NCI-H226 (cell line): ENCODE measurements at regions not wholly inside any gene's neighbourhood (a gene's known extent, or its start where the extent isn't known, plus 50 kb on each side); places are given as distances from the start of the nearest gene placed in this dataset.
"Not testable (repeated sequence)": the region's sequence is repeated elsewhere in the genome, so short reads cannot be mapped to it uniquely, and the experiment has no call there.

Experiments
- DNase-seq: peaks from one replicate; pipeline ENCODE4 v3.0.0-alpha.2; 2015

DNA sequence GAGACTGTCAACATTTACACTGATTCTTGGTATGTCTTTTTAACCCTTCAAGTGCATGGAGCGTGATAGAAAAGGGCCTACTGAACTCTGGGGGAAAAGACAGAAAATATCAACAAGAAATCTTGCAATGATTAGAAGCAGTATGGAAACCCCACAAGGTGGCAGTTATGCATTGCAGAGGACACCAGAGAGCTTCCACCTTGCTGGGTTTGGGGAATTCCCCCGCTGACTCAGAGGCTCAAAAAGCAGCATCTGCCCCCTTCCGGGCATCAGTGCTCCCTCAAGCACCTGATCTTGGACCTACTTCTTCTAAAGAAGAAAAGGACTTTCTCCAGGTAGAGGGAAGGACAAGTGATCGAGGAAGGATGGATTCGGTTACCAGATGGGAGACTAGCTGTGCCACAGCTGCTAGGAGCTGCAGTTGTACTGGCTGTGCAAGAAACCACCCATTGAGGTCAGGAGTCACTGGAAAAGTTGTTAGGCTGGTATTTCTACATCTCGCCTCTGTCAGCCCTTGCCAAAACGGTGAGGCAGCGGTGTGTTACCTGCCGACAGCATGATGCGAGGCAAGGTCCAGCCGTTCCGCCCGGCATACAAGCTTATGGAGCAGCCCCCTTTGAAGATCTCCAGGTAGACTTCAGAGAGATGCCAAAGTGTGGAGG, 102.8 kb upstream of the OSBPL11 start:
- not testable (repeated sequence) for DNase-seq

DNA sequence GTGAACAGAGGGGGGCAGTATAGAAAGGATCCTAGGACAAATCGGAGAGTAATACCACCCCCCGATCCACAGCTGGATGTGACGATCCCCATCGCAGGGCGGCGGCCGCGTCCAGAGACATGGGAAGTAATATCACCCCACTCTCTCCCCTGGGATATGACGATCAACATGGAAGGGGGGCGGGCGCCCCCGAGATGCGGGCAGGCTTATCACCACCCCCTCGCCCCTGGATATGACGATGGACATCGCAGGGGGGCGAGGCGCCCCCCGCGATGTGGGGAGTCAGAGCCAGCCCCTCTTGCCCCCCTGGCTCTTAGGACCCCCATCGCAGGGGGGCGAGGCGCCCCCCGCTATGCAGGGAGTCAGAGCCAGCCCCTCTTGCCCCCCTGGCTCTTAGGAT, 120.4 kb upstream of the OSBPL11 start:
- DNase-seq, result no peak

DNA sequence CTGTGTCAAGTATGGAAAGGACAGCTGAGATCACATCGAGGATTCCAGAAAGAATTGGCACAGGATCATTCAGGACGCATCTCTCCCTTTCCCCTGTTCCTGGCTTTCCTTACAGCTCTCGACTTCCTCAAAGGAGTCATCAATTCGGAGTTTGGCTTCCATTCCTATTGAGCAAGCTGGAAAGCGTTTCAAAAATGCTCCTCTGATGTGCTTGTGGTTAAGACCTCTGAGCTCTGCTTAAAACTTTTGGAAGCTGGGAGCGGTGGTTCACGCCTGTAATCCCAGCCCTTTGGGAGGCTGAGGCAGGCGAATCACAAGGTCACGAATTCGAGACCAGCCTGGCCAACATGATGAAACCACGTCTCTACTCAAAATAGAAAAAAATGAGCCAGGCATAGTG, 136.9 kb upstream of the OSBPL11 start:
- peak; percentile 74 for DNase-seq

DNA sequence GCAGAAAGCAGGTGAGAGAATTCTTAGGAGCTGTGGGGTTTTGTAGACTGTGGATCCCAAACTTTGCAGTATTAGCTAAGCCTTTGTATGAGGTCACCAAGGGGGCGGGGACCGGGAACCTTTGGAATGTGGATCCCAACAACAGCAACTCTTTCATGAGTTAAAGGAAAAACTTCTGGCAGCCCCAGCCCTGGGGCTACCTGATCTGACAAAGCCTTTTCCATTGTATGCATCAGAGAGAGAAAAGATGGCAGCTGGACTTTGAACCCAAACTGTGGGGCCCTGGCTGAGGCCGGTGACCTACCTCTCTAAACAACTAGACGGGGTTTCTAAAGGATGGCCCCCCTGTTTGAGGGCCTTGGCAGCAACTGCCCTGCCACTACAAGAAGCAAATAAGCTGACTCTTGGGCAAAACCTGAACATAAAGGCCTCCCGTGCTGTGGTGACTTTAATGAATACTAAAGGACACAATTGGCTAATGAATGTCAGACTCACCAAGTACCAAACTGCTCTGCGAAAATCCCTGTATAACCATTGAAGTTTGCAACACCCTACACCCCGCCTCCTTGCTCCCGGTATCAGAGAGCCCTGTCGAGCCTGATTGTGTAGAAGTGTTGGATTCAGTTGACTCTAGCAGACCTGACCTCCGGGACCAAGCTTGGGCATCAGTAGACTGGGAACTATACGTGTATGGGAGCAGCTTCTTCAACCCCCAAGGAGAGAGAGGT, 146.9 kb upstream of the OSBPL11 start:
- peak; percentile 7 for DNase-seq

DNA sequence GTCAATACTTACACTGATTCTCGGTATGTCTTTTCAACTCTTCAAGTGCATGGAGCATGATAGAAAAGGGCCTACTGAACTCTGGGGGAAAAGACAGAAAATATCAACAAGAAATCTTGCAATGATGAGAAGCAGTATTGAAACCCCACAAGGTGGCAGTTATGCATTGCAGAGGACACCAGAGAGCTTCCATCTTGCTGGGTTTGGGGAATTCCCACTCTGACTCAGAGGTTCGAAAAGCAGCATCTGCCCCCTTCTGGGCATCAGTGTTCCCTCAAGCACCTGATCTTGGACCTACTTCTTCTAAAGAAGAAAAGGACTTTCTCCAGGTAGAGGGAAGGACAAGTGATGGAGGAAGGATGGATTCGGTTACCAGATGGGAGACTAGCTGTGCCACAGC, 147.5 kb upstream of the OSBPL11 start:
- peak; percentile 62 for DNase-seq

DNA sequence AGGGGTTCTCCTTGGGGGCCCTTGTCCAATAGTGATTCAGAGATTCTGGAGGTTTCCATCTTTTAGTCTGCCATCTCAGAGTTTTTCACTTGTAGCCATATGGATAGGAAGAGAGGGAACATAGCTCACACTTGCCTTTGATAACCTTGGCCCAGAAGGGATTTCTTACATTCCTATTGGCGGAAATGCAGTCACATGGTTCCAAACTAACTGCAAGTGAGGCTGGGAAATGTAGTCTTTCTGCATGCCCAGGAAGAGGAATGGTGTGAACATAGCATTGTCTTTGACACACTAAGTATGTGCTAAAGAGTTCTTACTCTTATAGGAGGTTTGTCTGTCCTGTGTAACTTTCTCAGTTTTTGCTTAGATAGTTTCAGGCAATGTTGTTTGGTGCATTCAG, 161.8 kb upstream of the OSBPL11 start:
- DNase-seq, result not testable (repeated sequence)

DNA sequence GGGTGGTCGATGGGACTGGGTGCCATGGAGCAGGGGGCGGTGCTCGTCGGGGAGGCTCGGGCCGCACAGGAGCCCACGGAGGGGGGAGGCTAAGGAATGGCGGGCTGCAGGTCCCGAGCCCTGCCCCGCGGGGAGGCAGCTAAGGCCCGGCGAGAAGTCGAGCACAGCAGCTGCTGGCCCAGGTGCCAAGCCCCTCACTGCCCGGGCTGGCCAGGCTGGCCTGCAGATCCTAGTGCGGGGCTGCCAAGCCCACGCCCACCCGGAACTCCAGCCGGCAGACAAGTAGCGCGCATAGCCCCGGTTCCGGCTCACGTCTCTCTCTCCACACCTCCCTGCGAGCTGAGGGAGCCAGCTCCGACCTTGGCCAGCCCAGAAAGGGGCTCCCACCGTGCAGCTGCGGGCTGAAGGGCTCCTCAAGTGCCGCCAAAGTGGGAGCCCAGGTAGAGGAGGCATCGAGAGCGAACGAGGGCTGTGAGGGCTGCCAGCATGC, 163.4 kb upstream of the OSBPL11 start:
- not testable (repeated sequence) for DNase-seq

DNA sequence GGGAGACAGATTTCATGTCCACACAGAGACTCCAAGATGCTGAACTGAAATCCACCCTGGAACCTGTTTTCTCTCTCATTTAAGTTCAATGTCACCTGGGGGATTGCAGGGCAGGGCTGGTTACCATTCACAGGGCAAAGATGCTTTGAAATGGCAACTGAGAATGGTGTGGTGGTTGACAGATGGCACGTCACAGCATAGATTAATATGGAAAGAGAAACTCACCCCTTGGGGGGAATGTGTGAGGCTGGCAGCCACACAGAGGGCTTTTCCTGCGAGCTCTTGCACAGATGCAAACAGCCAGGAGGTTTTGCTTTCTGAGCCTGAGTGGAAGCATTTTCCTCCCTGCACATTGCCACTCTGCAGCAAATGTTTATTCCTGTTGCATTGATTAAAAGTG, 167.3 kb upstream of the OSBPL11 start:
- not testable (repeated sequence) for DNase-seq

DNA sequence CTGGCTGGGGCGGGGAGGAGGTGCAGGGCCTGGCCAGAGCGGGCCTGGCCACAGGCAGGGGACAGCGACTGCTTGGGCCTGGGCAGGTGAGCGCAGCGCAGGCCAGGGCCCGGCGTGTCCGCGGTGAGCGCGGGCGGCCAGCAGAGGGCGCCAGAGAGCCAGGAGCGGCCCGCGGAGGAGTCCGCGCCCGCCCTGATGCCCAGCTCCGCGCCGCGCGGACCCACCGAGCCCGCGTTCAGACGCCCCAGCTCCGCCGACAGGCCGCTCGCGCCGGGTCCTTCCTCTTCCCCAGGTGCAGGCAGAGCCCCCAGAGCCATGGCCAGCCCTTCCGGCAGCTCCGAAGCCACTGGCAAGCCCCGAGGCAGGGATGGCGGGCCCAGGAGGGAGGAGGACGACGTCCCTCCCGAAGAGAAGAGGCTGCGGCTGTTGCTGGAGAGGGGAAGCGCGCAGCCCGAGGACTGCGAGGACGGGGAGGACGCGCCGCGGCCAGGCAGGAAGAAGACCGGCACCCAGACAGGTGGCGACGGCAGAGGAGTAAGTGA, 171.1 kb upstream of the OSBPL11 start:
- DNase-seq, result peak; percentile 18

DNA sequence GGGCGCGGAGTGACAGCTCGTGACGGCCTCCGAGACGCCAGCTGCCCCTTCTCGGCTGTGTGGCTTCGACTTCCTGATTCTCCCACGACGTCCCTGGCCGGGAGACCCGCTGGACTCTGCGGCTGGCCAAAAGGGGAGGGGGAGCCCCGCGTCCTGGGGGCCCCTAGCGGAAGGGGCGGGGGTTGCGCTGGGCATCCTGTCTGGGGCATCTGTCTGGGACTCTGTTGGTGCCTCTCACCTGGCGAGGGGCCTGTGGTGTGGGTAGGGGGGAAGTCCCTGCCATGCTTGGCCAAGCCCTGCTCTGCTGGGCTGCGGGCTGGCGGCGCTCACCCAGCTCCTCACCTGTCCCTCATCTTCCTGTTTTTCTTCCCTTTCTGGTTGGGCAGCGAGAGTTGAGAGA, 171.6 kb upstream of the OSBPL11 start:
- DNase-seq, result not testable (repeated sequence)

DNA sequence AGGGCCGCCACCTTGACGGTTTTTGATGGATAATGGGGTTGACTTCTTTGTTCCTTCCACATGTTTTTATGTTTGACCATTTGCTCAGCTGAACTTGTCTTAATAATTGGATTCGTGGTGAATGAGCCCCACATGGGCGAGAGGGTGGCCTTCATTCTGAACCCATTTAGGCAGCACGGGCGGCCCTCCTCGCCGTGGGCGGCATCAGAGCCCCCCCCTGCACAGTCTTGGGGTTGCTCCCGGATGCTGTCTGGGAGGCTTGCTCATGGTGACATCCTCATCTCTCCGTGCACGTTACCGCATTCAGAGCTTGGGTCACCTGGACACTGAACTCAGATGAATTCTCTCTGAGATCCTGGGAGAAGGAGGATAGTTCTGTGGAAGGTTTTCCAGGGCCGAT, 172.3 kb upstream of the OSBPL11 start:
- DNase-seq, result no peak

DNA sequence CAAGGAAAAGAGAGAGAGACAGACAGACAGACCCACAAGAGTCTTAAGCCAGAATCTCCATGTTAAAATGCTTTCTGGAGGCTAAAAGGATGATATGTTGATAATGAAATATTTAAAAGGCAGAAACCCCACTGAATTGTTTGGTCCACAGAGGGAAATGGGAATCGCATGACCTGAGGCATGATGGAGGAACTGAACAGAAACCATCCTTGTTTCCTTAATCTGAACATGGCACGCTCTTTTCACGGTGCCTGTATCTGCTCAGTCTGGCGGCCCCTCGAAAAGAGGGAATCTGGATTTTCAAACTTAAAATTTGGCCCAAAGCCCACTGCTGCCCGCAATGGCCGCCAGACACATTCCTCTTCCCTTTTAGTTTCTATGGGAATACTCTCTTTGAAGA, 173.5 kb upstream of the OSBPL11 start:
- not testable (repeated sequence) for DNase-seq

DNA sequence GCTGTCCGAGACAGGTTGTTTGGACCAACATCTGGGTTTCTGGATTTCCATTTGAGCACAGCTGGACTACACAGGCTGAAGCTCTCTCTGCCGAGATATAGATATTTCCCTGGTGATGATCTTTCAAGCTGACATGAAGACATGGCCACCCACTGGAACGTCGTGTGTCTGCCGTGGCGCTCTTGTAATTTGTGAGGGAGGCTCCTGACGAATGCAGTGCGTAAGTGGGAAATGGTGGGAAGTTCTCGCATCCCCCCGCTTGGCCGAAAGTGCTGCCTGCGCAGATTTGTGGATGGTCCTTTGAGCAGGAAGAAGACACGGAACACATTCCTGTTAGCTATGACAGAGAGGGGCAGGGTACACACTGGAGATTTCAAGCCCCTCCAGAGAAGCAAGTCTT, 176.2 kb upstream of the OSBPL11 start:
- not testable (repeated sequence) for DNase-seq

DNA sequence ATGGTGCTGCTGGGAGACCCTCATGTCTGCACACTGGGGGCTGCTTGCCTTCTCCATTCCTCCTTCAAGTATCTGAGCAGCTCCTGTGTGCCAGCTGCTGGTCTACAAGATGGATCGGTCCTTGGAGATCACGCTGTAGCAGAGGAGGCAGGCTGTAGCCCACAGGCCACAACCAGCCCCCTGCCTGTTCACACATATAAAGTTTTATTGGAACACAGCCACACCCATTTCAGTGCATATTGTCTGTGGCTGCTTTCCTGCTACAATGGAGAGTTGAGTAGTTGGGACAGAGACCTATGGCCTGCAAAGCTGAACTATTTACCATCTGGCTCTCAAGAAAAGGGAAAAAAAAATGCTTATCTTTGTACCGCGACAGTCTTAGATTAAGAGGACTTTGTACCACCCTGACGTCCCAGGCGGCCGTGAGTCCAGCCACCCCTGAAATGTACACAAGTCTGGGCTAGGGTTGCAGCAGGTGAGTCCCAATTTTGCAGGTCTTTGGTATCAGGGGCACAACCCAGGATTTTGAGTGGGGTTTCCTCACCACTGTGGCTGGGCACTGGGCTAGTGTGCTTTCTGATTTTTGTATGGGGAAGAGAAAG, 179.2 kb upstream of the OSBPL11 start:
- not testable (repeated sequence) for DNase-seq

DNA sequence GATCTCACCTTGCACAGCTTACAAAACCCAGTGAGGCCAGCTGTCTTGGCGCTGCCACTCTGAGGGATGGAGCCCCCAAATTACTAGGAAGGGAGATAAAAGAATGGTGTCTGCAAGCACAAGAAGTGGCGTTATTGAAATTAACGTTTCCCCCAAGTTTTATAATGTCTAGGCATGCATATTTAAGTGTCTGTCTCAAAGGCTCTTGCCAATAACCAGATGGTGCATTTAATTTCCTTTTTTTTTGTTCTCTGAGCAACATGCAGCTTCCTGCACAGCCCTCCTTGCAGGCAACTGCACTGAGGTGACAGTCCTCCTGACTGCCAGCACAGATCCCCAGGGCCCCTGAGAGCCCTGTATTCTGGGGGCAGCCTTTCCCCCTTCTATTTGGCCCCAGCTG, 179.8 kb upstream of the OSBPL11 start:
- not testable (repeated sequence) for DNase-seq

DNA sequence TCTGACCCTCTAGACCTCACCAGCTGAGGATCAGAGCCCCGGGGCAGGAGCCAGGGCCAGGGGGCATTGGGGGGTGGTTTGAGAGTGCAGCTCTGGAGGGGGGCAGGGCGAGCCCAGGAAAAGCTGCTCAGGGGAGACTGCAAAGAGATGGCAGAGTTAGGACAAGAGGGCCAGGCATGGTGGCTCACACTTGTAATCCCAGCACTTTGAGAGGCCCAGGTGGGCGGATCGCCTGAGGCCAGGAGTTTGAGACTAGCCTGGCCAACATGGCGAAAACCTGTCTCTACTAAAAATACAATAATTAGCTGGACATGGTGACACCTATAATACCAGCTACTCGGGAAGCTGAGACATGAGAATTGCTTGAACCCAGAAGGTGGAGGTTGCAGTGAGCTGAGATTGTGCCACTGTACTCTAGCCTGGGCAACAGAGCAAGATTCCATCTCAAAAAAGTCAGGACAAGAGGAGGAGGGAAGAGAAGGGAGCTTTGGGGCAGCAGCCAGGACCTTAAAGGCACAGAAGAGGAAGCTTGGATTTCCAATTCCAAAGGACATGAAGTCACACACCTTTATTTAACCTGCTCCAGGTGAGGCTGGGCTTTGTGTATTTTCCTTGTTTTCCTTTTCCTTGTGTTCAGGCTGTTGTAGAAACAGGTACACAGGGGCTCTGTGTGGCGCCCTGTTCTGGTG, 180.5 kb upstream of the OSBPL11 start:
- DNase-seq, result not testable (repeated sequence)

DNA sequence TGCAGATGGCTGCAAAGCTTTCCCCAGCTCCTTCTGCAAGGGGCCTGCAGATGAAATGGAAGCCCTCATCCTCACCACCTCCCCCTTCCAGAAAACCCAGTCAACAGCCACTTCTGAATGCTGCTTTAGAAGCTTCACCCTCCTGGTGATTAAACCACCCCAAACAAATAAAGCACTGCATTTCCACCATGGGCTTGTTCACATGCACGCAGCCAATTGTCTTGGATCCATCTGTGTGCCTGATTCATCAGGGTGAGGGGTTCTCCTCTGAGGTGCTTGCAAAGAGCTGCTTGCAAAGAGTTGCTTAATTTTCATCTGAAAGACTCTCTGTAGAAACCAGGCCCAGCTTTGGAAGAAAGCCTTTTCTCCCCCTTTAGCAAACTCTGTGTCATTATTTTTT, 184.0 kb upstream of the OSBPL11 start:
- DNase-seq, result not testable (repeated sequence)

DNA sequence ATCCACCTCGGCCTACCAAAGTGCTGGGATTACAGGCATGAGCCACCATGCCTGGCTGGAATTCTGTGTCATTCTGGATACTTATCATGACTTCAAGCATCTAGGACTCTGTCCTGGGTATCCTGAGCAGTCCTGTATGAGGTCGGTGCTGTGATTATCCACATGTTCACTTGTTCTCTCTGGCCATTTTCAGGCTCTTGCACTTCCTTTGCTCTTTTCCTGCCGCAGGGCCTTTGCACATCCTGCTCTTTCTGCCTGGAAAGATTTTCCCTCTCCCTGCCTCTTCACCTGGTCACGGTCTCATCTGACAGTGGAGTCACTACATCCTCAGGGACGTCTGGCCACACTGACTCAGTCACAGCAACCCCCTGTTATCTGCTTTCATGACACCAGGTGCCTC, 184.6 kb upstream of the OSBPL11 start:
- DNase-seq, result not testable (repeated sequence)

DNA sequence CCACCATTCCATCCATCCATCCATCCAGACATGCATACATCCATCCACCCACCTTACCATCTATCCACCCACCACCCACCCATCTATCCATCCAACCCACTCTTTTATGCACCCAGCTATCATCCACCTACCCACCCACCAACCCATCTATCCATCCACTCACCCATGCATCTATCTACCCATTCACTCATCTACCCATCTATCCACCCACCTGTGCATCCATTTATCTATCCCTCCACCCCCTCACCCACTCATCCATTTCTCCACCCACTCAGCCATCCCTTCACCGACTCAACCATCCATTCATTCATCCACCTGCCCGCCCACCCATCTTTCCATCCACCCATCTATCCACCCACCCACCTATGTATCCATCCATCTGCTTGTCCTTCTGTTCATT, 186.4 kb upstream of the OSBPL11 start:
- not testable (repeated sequence) for DNase-seq

DNA sequence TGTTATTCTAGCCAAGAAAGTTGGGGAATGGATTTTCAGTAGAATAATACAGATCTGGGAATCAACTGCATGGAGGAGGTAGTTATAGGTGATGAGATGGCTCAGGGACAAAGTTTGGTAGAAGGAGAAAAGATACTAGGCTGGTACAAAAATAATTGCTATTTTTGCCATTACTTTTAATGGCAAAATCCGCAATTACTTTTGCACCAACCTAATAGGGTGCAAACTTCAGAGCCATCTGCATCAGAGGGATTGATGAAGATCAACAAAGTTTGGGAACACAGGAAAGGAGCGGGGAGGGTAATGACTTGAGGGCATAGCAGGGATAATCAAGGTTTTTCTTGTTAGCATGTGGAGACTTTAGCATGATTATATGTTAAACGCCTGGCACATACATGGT, 178.7 kb upstream of the ROPN1B start:
- not testable (repeated sequence) for DNase-seq

DNA sequence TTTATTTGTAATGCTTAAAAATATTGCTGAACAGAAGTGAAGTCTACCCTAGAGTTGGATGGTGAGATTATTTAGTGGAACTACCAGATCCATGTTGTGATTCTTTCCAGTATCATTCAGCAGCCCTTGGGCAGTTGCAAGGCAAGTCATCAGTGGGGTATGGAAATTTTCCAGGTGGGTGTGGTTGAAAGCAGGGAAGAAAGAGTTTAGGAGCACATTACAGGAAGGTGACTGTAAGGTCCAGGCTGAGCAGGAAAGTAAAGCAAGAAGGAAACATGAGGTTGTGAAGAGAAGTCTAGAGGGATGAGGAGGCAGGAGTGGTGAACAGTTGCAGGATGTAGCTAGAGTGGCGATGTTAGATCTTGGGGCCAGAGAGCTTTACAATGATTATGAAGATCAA, 178.0 kb upstream of the ROPN1B start:
- DNase-seq, result peak; percentile 57

DNA sequence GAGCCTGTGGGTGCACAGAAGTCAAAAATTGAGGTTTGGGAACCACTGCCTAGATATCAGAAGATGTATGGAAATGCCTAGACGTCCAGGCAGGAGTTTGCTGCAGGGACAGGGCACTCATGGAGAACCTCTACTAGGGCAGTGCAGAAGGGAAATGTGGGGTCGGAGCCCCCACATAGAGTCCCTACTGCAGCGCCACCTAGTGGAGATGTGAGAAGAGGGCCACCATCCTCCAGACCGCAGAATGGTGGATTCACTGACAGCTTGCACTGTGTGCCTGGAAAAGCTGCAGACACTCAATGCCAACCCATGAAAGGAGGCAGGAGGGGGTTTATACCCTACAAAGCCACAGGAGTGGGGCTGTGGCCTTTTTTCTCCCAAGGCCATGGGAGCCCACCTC, 159.0 kb upstream of the ROPN1B start:
- DNase-seq, result not testable (repeated sequence)

DNA sequence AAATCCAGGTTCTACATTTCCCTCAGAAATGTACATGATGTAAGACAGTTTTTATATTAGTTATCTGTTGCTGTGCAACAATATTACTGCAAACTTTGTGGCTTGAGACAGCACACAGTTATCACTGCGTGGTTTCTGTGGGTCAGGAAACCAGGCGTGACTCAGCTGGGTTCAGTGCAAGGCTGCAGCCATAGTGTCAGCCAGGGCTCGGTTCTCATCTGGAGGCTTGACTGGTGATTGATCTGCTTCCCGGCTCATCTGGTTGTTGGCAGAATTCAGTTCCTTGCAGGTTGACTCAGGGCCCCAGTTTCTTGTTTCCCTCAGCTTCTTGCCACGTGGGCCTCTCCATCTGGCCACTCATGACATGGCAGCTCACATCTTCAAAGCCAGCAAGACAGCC, 146.8 kb upstream of the ROPN1B start:
- peak; percentile 89 for DNase-seq
